IPS-20b (cell line): ENCODE measurements at regions not wholly inside any gene's neighbourhood (a gene's known extent, or its start where the extent isn't known, plus 50 kb on each side); places are given as distances from the start of the nearest gene placed in this dataset.

Source experiments
- H3K27ac ChIP-seq: one replicate; pipeline ENCODE4 v1.5.1; 2013; ENCODE audit warnings: low read length
- H3K27me3 ChIP-seq: 2 replicates; pipeline ENCODE4 v1.6.1; 2013; ENCODE audit warnings: mild to moderate bottlenecking, low read length, inconsistent platforms; ENCODE audit not compliant: insufficient read depth
- H3K36me3 ChIP-seq: 2 replicates; pipeline ENCODE4 v1.6.1; 2013; ENCODE audit warnings: low read depth, mild to moderate bottlenecking, inconsistent platforms, low read length, moderate library complexity; ENCODE audit not compliant: insufficient read depth
- H3K4me1 ChIP-seq: 2 replicates; pipeline ENCODE4 v1.6.1; 2013; ENCODE audit warnings: mild to moderate bottlenecking, control low read depth, inconsistent platforms, low read length, moderate library complexity; ENCODE audit not compliant: insufficient read depth
- H3K4me3 ChIP-seq: 2 replicates; pipeline ENCODE4 v1.5.1; 2013; ENCODE audit warnings: mild to moderate bottlenecking, low read length, inconsistent platforms
- H3K9ac ChIP-seq: 2 replicates; pipeline ENCODE4 v1.6.1; 2013; ENCODE audit warnings: low read depth, mild to moderate bottlenecking, inconsistent platforms, low read length, moderate library complexity
- H3K9me3 ChIP-seq: 2 replicates; pipeline ENCODE4 v1.6.1; 2013; ENCODE audit warnings: mild to moderate bottlenecking, low read depth, low read length, inconsistent platforms; ENCODE audit not compliant: insufficient read depth

DNA sequence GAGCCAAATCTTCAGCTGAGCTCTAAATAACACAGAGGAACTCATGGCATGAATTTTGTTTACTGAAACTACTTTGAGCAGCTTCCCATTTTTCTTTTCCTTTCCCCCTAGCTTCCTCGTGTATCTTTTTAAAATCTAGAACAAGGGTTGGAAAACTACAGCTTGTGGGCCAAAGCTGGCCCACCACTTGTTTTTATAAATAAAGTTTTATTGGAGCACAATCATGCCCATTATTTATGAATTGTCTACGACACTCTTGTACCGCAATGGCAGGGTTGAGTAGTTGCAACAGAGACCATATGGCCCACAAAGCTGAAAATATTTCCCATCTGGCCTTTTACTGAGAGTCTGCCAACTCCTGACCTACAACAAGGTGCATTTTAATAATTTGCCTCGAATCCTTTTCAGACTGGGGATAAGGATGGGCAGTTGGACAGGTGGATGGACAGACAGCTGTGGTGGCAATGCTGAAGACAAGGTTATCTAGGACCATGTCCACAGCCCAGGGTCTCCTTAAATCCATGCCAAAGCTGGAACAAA, 87.7 kb downstream of the RMI2 start:
- Histone ChIP-seq H3K27me3 (no peaks in the 10 kb centered on the region), H3K9ac (no peak overlapping the region)

DNA sequence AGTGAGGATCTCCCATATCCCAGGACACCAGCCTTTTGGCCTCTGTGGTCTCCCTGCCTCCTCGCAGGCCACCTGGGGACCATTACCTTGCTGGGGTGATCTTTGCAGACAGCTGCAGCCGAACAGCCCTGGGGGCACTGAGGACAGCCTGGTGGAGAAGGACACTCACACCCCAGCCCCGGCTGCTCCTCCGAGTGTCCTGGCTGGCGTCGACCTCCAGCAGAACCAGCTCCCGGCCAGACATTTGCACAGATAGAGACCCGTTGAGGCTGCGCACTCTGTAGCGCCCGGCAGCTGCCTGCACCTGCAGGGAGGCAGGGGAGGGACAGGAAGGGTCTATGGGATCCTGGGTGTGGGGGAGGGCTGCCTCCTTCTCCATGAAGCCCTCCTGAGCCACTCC, 90.3 kb downstream of the RMI2 start:
- Histone ChIP-seq H3K4me3 (no peak overlapping the region), H3K4me1 (no peaks in the 10 kb centered on the region), H3K36me3 (no peaks in the 10 kb centered on the region), H3K27ac (no peak overlapping the region), H3K9me3 (peaks cover 5% of the 10 kb centered on the region; the same call in 1 of the 2 replicates), H3K27me3 (no peaks in the 10 kb centered on the region), H3K9ac (no peak overlapping the region)

More for the DNA sequence above, 87.7 kb downstream of the RMI2 start:
- Histone ChIP-seq H3K9me3 (no peaks in the 10 kb centered on the region), H3K27ac (no peak overlapping the region), H3K4me1 (peaks cover under 1% of the 10 kb centered on the region; the same call in 1 of the 2 replicates), H3K36me3 (no peaks in the 10 kb centered on the region), H3K4me3 (no peak overlapping the region)

DNA sequence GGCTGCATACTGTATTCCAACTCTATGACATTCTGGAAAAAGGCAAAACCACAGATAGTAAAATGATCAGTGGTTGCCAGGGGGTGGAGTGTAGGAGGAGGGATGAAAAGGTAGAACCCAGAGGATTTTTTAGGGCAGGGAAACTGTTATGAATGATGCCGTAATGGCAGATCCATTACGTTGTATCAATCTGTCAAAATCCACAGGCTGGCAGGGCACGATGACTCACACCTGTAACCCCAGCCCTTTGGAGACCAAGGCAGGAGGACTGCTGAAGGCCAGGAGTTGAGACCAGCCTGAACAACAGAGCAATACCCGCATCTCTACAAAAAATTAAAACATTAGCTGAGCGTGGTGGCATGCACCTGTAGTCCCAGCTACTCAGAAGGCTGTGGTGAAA, 91.8 kb downstream of the RMI2 start:
- H3K4me3 ChIP-seq, result no peak overlapping the region

DNA sequence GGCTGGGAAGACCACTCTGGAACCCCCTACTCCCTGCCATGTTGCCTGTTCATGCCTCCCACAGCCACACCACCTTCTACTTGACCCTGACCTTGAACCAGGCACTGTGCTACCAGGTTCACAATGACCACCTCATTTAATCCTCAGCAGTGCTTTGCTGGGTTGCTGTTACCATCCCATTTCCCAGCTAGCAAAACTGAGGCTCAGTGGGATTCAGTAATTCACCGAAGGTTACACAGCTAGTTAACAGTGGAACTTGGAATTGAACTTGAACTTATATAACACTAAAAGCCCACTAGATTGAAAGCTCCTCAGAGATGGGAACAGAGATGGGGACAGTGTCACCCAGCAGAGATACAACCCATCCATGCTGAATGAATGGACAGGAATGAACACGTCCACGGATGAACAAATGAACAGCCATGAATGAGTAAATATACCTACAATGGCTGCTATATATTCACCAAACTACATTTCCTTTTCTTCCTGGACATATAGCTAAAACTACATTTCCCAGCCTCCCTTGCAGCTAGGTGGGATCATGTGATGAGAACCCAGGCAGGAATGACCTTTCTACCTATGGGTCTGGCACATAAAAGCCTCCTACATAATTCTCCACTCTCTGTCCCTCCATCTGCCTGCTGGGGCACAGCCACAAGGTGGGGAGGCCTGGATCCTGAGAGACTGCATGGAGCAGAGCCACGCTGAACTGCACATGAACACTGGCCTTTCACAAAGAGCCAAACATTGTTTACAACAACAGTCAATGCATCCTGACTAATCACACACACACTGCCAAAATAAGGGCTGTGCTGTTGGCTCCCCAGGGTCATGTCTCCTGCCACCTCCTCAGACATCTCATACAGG, 94.8 kb downstream of the RMI2 start:
- no peak overlapping the region for H3K9ac ChIP-seq
- no peaks in the 10 kb centered on the region for H3K4me1 ChIP-seq
- no peaks in the 10 kb centered on the region for H3K27me3 ChIP-seq
- H3K4me3 ChIP-seq, result no peak overlapping the region
- H3K9me3 ChIP-seq, result peaks cover 5% of the 10 kb centered on the region; the same call in 1 of the 2 replicates
- no peaks in the 10 kb centered on the region for H3K36me3 ChIP-seq
- H3K27ac ChIP-seq, result no peak overlapping the region

More for the DNA sequence above, 91.8 kb downstream of the RMI2 start:
- H3K9me3 ChIP-seq, result peaks cover 5% of the 10 kb centered on the region; the same call in 1 of the 2 replicates
- no peaks in the 10 kb centered on the region for H3K27me3 ChIP-seq
- H3K27ac ChIP-seq, result no peak overlapping the region
- H3K9ac ChIP-seq, result no peak overlapping the region
- no peaks in the 10 kb centered on the region for H3K36me3 ChIP-seq
- no peaks in the 10 kb centered on the region for H3K4me1 ChIP-seq

- H3K27me3 ChIP-seq, result no peaks in the 10 kb centered on the region
Measured at GRCh38 chr16:11440657-11441012, 95.4 kb downstream of the RMI2 start.

GRCh38 chr16:11445486-11445885, 100.2 kb downstream of the RMI2 start:
- H3K4me3 ChIP-seq, result no peak overlapping the region
- no peaks in the 10 kb centered on the region for H3K36me3 ChIP-seq
- H3K9me3 ChIP-seq, result no peaks in the 10 kb centered on the region
- H3K9ac ChIP-seq, result no peak overlapping the region
- no peak overlapping the region for H3K27ac ChIP-seq
- H3K27me3 ChIP-seq, result no peaks in the 10 kb centered on the region
- H3K4me1 ChIP-seq, result no peaks in the 10 kb centered on the region

More at GRCh38 chr16:11440657-11441012, 95.4 kb downstream of the RMI2 start:
- no peak overlapping the region for H3K4me3 ChIP-seq
- no peak overlapping the region for H3K27ac ChIP-seq
- no peak overlapping the region for H3K9ac ChIP-seq
- H3K9me3 ChIP-seq, result peaks cover 5% of the 10 kb centered on the region; the same call in 1 of the 2 replicates
- no peaks in the 10 kb centered on the region for H3K4me1 ChIP-seq
- H3K36me3 ChIP-seq, result no peaks in the 10 kb centered on the region

- H3K9ac ChIP-seq, result no peak overlapping the region
- no peaks in the 10 kb centered on the region for H3K36me3 ChIP-seq
- H3K27me3 ChIP-seq, result no peaks in the 10 kb centered on the region
- no peaks in the 10 kb centered on the region for H3K4me1 ChIP-seq
- H3K4me3 ChIP-seq, result no peak overlapping the region
- no peaks in the 10 kb centered on the region for H3K9me3 ChIP-seq
- H3K27ac ChIP-seq, result no peak overlapping the region
Measured at GRCh38 chr16:11446566-11447119, 101.4 kb downstream of the RMI2 start.

GRCh38 chr16:11447272-11447671, 102.0 kb downstream of the RMI2 start:
- no peak overlapping the region for H3K27ac ChIP-seq
- H3K4me3 ChIP-seq, result no peak overlapping the region
- H3K36me3 ChIP-seq, result no peaks in the 10 kb centered on the region
- H3K4me1 ChIP-seq, result no peaks in the 10 kb centered on the region
- no peak overlapping the region for H3K9ac ChIP-seq
- no peaks in the 10 kb centered on the region for H3K9me3 ChIP-seq
- H3K27me3 ChIP-seq, result no peaks in the 10 kb centered on the region

DNA sequence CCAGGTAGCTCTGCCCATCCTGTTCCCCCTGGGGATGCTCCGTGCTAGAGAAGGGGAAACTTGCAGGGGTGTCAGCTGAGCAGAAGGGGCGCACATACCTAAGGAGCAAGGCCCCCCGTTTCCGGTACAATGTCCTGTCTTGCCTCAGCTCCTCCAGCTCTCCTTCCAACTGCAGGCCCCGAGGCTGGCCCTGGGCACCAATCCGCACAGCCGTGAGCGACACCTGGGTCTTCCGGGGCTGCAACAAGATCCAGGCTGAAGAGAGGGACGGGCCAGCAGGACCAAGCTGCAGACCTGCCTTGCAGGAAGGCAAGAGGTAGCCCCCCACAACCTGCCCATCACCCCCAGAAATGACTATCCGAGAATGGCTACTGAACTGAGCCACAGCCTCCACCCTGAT, 102.6 kb downstream of the RMI2 start:
- H3K9ac ChIP-seq, result no peak overlapping the region
- no peaks in the 10 kb centered on the region for H3K4me1 ChIP-seq
- no peak overlapping the region for H3K4me3 ChIP-seq
- H3K27ac ChIP-seq, result no peak overlapping the region
- no peaks in the 10 kb centered on the region for H3K9me3 ChIP-seq
- H3K27me3 ChIP-seq, result no peaks in the 10 kb centered on the region
- no peaks in the 10 kb centered on the region for H3K36me3 ChIP-seq

- Histone ChIP-seq H3K27me3 (no peaks in the 10 kb centered on the region), H3K4me3 (no peak overlapping the region), H3K9me3 (no peaks in the 10 kb centered on the region), H3K36me3 (no peaks in the 10 kb centered on the region), H3K4me1 (no peaks in the 10 kb centered on the region), H3K27ac (no peak overlapping the region), H3K9ac (no peak overlapping the region)
Measured at GRCh38 chr16:11448796-11449416, 103.6 kb downstream of the RMI2 start.

DNA sequence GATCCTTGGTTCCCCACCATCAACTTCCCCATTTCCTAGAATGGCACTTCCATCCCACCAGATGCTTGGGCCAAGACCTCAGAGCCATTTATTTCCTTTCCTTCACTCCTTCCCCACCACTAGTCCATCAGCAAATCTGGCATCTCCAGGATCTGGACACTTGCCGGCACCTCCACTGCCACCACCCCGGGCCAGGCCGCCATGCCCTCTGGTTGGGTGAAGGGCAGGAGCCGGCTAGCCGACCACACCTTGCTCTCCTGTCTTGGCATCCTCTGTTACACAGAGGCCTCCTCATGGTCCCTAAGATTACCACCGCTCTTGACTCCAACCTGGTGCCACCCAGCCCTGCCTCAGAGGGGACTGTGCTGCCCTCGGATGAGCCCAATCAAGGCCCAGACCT, 104.5 kb downstream of the RMI2 start:
- no peak overlapping the region for H3K4me3 ChIP-seq
- H3K27me3 ChIP-seq, result no peaks in the 10 kb centered on the region
- H3K4me1 ChIP-seq, result no peaks in the 10 kb centered on the region
- H3K36me3 ChIP-seq, result no peaks in the 10 kb centered on the region
- no peaks in the 10 kb centered on the region for H3K9me3 ChIP-seq
- no peak overlapping the region for H3K9ac ChIP-seq
- no peak overlapping the region for H3K27ac ChIP-seq
